Renal cortical epithelial cell (primary cell): ENCODE measurements at regions not wholly inside any gene's neighbourhood (a gene's known extent, or its start where the extent isn't known, plus 50 kb on each side); places are given as distances from the start of the nearest gene placed in this dataset.

Source experiments
- DNase-seq: peaks from one replicate; pipeline ENCODE4 v3.0.0-alpha.2; 2011; ENCODE audit warnings: low read depth

- no peak for DNase-seq
Observed at GRCh38 chr7:40944981-40945585, 757.8 kb downstream of the INHBA start.

- DNase-seq = no peak
Observed at GRCh38 chr7:40937879-40938278, 765.0 kb downstream of the INHBA start.

- no peak for DNase-seq
Observed at GRCh38 chr7:40935435-40935834, 767.5 kb downstream of the INHBA start.

- DNase-seq = peak; percentile 32
Observed at GRCh38 chr7:40923626-40924025, 779.3 kb downstream of the INHBA start.

- peak; percentile 98 for DNase-seq
Observed at GRCh38 chr7:40922316-40922670, 780.6 kb downstream of the INHBA start.

- no peak for DNase-seq
Observed at GRCh38 chr7:40921589-40922315, 781.1 kb downstream of the INHBA start.

GRCh38 chr7:40918701-40919271, 784.0 kb downstream of the SUGCT start:
- peak; percentile 88 for DNase-seq

GRCh38 chr7:40916813-40917212, 782.0 kb downstream of the SUGCT start:
- DNase-seq = no peak

- no peak for DNase-seq
Observed at GRCh38 chr7:40915071-40915470, 780.3 kb downstream of the SUGCT start.
